A673 (cell line): ENCODE measurements at regions not wholly inside any gene's neighbourhood (a gene's known extent, or its start where the extent isn't known, plus 50 kb on each side); places are given as distances from the start of the nearest gene placed in this dataset.

ENCODE experiments used
- BruUV-seq: library from RNA; stranded (reverse); fragments of 400-500 nt; replicated peaks from 2 replicates; lab custom pipeline; 2021; lab: Mats Ljungman, UMichigan
- CTCF ChIA-PET: fragments of 300-600 bp; sonication (Branson Sonifier 250); formaldehyde crosslinking; loops from one replicate; lab custom pipeline; 2022; ENCODE audit warnings: antibody characterized with exemption; lab: Charles Lee
- POLR2A ChIA-PET: fragments of 300-600 bp; sonication (Branson Sonifier 250); formaldehyde crosslinking; loops from one replicate; lab custom pipeline; 2022; ENCODE audit warnings: antibody characterized with exemption; ENCODE audit not compliant: low non-redundant PET; lab: Charles Lee
- DNase-seq: peaks from one replicate; pipeline ENCODE4 v3.0.0-alpha.2; 2015; ENCODE audit warnings: low spot score
- H3K27ac ChIP-seq: fragments of 200-600 bp; sonication (generic); 2 replicates; pipeline ENCODE4 v1.5.1; 2016; ENCODE audit warnings: mixed run types, low read depth, mild to moderate bottlenecking, mixed read lengths, antibody characterized with exemption, low read length; ENCODE audit not compliant: poor library complexity, severe bottlenecking
- H3K27me3 ChIP-seq: fragments of 200-600 bp; sonication (generic); replicated peaks from 2 replicates; pipeline ENCODE4 v1.6.1; 2017; ENCODE audit warnings: mixed run types, low read depth, mild to moderate bottlenecking, mixed read lengths, antibody characterized with exemption, low read length; ENCODE audit not compliant: insufficient read depth, poor library complexity
- H3K36me3 ChIP-seq: fragments of 200-600 bp; sonication (generic); 2 replicates; pipeline ENCODE4 v1.6.1; 2016; ENCODE audit warnings: mixed run types, mild to moderate bottlenecking, mixed read lengths, antibody characterized with exemption, low read length; ENCODE audit not compliant: insufficient read depth, poor library complexity, severe bottlenecking
- H3K4me1 ChIP-seq: fragments of 200-600 bp; sonication (generic); 2 replicates; pipeline ENCODE4 v1.6.1; 2017; ENCODE audit warnings: mixed run types, mild to moderate bottlenecking, mixed read lengths, antibody characterized with exemption, low read length; ENCODE audit not compliant: insufficient read depth, poor library complexity, severe bottlenecking
- H3K4me3 ChIP-seq: fragments of 200-600 bp; sonication (generic); 2 replicates; pipeline ENCODE4 v1.5.1; 2016; ENCODE audit warnings: low read depth, mixed run types, mild to moderate bottlenecking, mixed read lengths, low read length; ENCODE audit not compliant: poor library complexity, severe bottlenecking
- H3K9me3 ChIP-seq: fragments of 200-600 bp; sonication (generic); 2 replicates; pipeline ENCODE4 v1.6.1; 2016; ENCODE audit warnings: mixed run types, low read depth, mild to moderate bottlenecking, mixed read lengths, antibody characterized with exemption, low read length; ENCODE audit not compliant: poor library complexity, severe bottlenecking
- EZH2 ChIP-seq: fragments of 200-600 bp; sonication (generic); IDR thresholded peaks from 2 replicates; pipeline ENCODE4 v1.6.1; 2017; ENCODE audit warnings: borderline replicate concordance, low read depth, mild to moderate bottlenecking, mixed read lengths, antibody characterized with exemption, low read length; ENCODE audit not compliant: poor library complexity, severe bottlenecking
- intact Hi-C: fragments of 100-400 bp; cut with micrococcal nuclease; formaldehyde crosslinking; loops from one replicate; pipeline ENCODE4 v1.10.0; 2022; ENCODE audit not compliant: unreplicated experiment
- TF ChIP-seq, protein P1 (sequence below): fragments of 300-800, 200-600 bp; sonication (generic); conservative IDR thresholded peaks from 2 replicates; pipeline ENCODE4 v1.5.1; 2017; ENCODE audit warnings: low read depth, mild to moderate bottlenecking, antibody characterized with exemption, low read length, moderate library complexity, mixed read lengths

DNA sequence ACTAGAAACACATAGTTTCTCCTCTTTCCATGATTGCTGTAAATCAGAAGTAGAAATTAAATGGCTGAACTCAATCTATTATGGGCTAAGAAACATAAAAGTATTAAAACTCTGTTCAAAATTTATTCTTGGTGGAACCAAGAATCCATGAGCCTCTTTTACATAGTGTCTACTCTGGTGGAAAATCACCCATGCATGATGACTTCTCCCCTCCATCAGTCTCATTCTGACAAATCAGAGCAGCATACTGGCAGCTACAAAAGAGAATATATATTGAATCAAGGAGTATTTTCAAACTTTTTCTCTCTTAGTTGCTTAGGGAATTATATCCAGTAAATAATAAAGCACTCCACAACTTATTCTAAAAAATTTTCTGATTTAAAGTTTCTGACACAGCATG lies 536.9 kb upstream of the CCDC54 start:
- CTCF ChIA-PET, result no interaction called here
- DNase-seq, result no peak
- POLR2A ChIA-PET, result no interaction called here
- Histone ChIP-seq H3K27ac (no peak overlapping the region), H3K27me3 (no peaks in the 10 kb centered on the region), H3K36me3 (no peaks in the 10 kb centered on the region), H3K4me1 (no peaks in the 10 kb centered on the region), H3K9me3 (no peaks in the 10 kb centered on the region), H3K4me3 (no peak overlapping the region)
- BruUV-seq, result no TSS peak
- no peak for TF ChIP-seq EZH2
- TF ChIP-seq, protein P1, sequence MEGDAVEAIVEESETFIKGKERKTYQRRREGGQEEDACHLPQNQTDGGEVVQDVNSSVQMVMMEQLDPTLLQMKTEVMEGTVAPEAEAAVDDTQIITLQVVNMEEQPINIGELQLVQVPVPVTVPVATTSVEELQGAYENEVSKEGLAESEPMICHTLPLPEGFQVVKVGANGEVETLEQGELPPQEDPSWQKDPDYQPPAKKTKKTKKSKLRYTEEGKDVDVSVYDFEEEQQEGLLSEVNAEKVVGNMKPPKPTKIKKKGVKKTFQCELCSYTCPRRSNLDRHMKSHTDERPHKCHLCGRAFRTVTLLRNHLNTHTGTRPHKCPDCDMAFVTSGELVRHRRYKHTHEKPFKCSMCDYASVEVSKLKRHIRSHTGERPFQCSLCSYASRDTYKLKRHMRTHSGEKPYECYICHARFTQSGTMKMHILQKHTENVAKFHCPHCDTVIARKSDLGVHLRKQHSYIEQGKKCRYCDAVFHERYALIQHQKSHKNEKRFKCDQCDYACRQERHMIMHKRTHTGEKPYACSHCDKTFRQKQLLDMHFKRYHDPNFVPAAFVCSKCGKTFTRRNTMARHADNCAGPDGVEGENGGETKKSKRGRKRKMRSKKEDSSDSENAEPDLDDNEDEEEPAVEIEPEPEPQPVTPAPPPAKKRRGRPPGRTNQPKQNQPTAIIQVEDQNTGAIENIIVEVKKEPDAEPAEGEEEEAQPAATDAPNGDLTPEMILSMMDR, result no peak
- intact Hi-C loops, result no loop called here

DNA sequence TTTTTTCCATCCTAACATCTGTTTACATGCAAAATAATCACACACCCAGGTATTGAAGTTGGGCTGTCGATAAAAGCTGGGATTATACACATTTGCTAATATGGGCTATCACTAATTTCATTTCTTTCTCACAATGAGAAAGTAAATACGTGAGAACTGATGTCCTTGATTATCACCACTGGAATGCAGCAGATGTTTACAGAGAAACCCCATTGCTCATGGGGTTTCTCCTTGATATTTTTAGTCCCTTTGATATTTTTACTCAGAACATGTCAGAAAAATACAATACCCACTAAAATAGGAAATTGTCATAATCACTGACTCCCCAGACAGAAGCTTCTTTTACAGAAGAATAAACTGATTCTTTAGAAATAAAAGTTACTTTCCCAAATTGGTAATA lies 535.1 kb upstream of the CCDC54 start:
- Histone ChIP-seq H3K27me3 (no peaks in the 10 kb centered on the region), H3K27ac (no peak overlapping the region), H3K4me3 (no peak overlapping the region), H3K4me1 (no peaks in the 10 kb centered on the region), H3K36me3 (no peaks in the 10 kb centered on the region), H3K9me3 (no peaks in the 10 kb centered on the region)
- intact Hi-C loops, result no loop called here
- TF ChIP-seq EZH2, result no peak
- TF ChIP-seq, protein P1, result no peak
- DNase-seq, result no peak
- BruUV-seq, result no TSS peak
- CTCF ChIA-PET, result no interaction called here
- POLR2A ChIA-PET, result no interaction called here

DNA sequence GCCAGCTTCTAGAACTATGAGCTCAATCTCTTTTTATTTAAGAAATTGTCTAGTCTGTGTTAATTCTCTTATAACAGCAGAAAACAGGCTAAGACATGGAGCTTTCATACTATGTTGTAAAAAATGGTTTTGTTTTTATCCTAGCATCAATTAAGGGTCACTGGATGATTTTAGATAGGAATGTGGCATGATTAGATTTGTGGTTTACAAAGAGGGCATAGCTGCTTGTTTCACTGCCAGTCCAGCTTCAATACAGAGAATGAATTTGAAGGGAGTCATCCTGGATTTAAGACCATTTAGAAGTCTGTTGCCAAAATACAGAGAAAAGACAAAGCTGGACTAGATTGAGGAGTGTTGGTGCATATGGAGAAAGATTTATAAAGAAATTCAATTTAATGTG lies 532.6 kb upstream of the CCDC54 start:
- Histone ChIP-seq H3K4me1 (no peaks in the 10 kb centered on the region), H3K4me3 (no peak overlapping the region), H3K9me3 (no peaks in the 10 kb centered on the region), H3K27ac (no peak overlapping the region), H3K27me3 (no peaks in the 10 kb centered on the region), H3K36me3 (no peaks in the 10 kb centered on the region)
- CTCF ChIA-PET, result no interaction called here
- no peak for TF ChIP-seq EZH2
- TF ChIP-seq, protein P1, result no peak
- no TSS peak for BruUV-seq
- intact Hi-C loops, result no loop called here
- POLR2A ChIA-PET, result no interaction called here
- DNase-seq, result no peak
